ENCODE measurements at regions not wholly inside any gene's neighbourhood (a gene's known extent, or its start where the extent isn't known, plus 50 kb on each side); places are given as distances from the start of the nearest gene placed in this dataset.

GRCh38 chr9:71589612-71590011 is 178.7 kb downstream of the CEMIP2 start:
- DNase-seq (ENCODE audit: low read depth): no peak

GRCh38 chr9:71587576-71588362 is 180.5 kb downstream of the CEMIP2 start:
- DNase-seq (ENCODE audit: low read depth): peak; percentile 75

GRCh38 chr9:71583792-71584191 is 184.5 kb downstream of the CEMIP2 start:
- DNase-seq (ENCODE audit: low read depth): no peak

- peak; percentile 25 for DNase-seq (ENCODE audit: low read depth)
Observed at GRCh38 chr9:71582347-71582746, 186.0 kb downstream of the CEMIP2 start.

- no peak for DNase-seq (ENCODE audit: low read depth)
Observed at GRCh38 chr9:71581101-71581500, 187.2 kb downstream of the CEMIP2 start.

- DNase-seq (ENCODE audit: low read depth): no peak
Observed at GRCh38 chr9:71571186-71571585, 197.1 kb downstream of the CEMIP2 start.

GRCh38 chr9:71567890-71568289 is 200.4 kb downstream of the CEMIP2 start:
- no peak for DNase-seq (ENCODE audit: low read depth)

- DNase-seq (ENCODE audit: low read depth): no peak
Observed at GRCh38 chr9:71562140-71562539, 206.2 kb downstream of the CEMIP2 start.

- DNase-seq (ENCODE audit: low read depth): no peak
Observed at GRCh38 chr9:71557310-71557709, 211.0 kb downstream of the CEMIP2 start.

- DNase-seq (ENCODE audit: low read depth): no peak
Observed at GRCh38 chr9:71552480-71552879, 215.8 kb downstream of the CEMIP2 start.

GRCh38 chr9:71549023-71549422 is 219.3 kb downstream of the CEMIP2 start:
- no peak for DNase-seq (ENCODE audit: low read depth)

- DNase-seq (ENCODE audit: low read depth): peak; percentile 7
Observed at GRCh38 chr9:71544464-71544863, 223.8 kb downstream of the CEMIP2 start.

- DNase-seq (ENCODE audit: low read depth): no peak
Observed at GRCh38 chr9:71541436-71541835, 226.9 kb downstream of the CEMIP2 start.

- DNase-seq (ENCODE audit: low read depth): no peak
Observed at GRCh38 chr9:71524996-71525580, 243.2 kb downstream of the CEMIP2 start.

GRCh38 chr9:71524516-71524915 is 243.8 kb downstream of the CEMIP2 start:
- DNase-seq (ENCODE audit: low read depth): no peak

- no peak for DNase-seq (ENCODE audit: low read depth)
Observed at GRCh38 chr9:71521132-71521531, 247.2 kb downstream of the CEMIP2 start.

GRCh38 chr9:71519098-71519696 is 249.1 kb downstream of the CEMIP2 start:
- peak; percentile 28 for DNase-seq (ENCODE audit: low read depth)

GRCh38 chr9:71518045-71518827 is 250.1 kb downstream of the CEMIP2 start:
- DNase-seq (ENCODE audit: low read depth): no peak

GRCh38 chr9:71515626-71516025 is 252.7 kb downstream of the CEMIP2 start:
- DNase-seq (ENCODE audit: low read depth): no peak

- DNase-seq (ENCODE audit: low read depth): no peak
Observed at GRCh38 chr9:71515107-71515506, 253.2 kb downstream of the CEMIP2 start.

GRCh38 chr9:71514344-71514975 is 253.9 kb downstream of the CEMIP2 start:
- no peak for DNase-seq (ENCODE audit: low read depth)

GRCh38 chr9:71509054-71509453 is 259.3 kb downstream of the CEMIP2 start:
- DNase-seq (ENCODE audit: low read depth): peak; percentile 96
